ENCODE measurements at regions not wholly inside any gene's neighbourhood (a gene's known extent, or its start where the extent isn't known, plus 50 kb on each side); places are given as distances from the start of the nearest gene placed in this dataset.

DNA sequence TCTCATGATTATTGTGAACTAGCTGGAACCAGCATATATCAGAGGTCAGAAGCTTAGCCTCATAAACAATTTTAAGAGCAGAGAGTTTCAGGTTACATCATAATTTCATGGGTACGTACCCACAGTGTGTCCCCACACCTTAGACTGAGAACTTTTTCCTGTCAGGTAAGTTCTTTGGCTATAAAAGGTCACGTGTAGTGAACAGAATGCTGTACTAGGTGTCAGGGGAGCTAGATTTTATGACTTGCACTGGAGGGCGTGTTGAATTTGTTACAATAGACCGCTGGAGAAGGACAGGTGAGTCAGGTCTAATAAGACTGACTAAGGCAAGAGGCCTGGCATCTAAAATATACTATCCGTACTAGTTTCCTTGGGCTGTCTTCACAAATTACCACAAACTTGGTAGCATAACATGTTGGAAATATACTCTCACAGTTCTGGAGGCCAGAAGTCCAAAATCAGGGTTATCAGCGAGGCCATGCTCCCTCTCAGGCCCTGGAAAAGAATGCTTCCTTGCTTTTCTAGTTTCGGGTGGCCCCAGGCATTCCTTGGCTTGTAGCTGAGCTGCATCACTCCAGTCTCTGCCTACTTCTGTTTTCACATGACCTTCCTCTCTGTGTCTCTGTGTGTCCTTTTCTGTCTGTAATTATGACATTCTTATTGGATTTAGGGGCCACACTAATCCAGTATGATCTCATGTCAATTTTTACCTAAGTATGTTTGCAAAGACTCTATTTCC, 512.0 kb upstream of the NR3C2 start:
- Histone ChIP-seq H4K20me1 (ENCODE audit: control insufficient read depth, extremely low read depth, insufficient read depth, low read length) (no peaks in the 10 kb centered on the region), H3K4me3 (ENCODE audit: control insufficient read depth in 2 of 3, extremely low read depth in 1 of 3, insufficient read depth in 2 of 3, low read depth in 1 of 3, low read length in 3 of 3) (no peak overlapping the region), H3K9me3 (ENCODE audit: control insufficient read depth, low read depth, low read length) (no peaks in the 10 kb centered on the region), H3K4me1 (ENCODE audit: control insufficient read depth, extremely low read depth, insufficient read depth, low read length) (no peaks in the 10 kb centered on the region), H3K36me3 (ENCODE audit: control insufficient read depth in 2 of 2, extremely low read depth in 1 of 2, insufficient read depth in 2 of 2, low read length in 2 of 2) (no peaks in the 10 kb centered on the region), H3K9ac (ENCODE audit: control insufficient read depth, extremely low read depth, insufficient read depth, low read length) (no peak overlapping the region), H3K9me1 (ENCODE audit: control insufficient read depth, extremely low read depth, insufficient read depth, low read length) (no peaks in the 10 kb centered on the region), H2AFZ (ENCODE audit: control insufficient read depth, low read length) (no peak overlapping the region), H3K4me2 (ENCODE audit: control insufficient read depth, extremely low read depth, insufficient read depth, low read depth, low read length) (no peak overlapping the region), H3K79me2 (ENCODE audit: control insufficient read depth, insufficient read depth, low read length) (no peaks in the 10 kb centered on the region), H3K27me3 (ENCODE audit: control insufficient read depth, extremely low read depth, insufficient read depth, low read length) (no peaks in the 10 kb centered on the region), H3K27ac (ENCODE audit: control insufficient read depth, insufficient read depth, low read length) (no peak overlapping the region)
- no peak for DNase-seq (ENCODE audit: low read depth, low spot score)
- TF ChIP-seq EZH2 (IDR thresholded peaks at IDR 0.05; ENCODE audit: low read length) = no peak
- TF ChIP-seq CTCF (optimal IDR thresholded peaks at IDR 0.05 in 1 of 3, IDR thresholded peaks at IDR 0.05 in 1 of 3, conservative IDR thresholded peaks at IDR 0.05 in 1 of 3; ENCODE audit: extremely low read depth in 1 of 3, insufficient read depth in 2 of 3, low read length in 3 of 3) = no peak
- no peak for FAIRE-seq
- dilution Hi-C loops (cut with MboI; ENCODE audit: extremely low pct_ligation_motif_present, low sequenced_read_pairs) = no loop called here

DNA sequence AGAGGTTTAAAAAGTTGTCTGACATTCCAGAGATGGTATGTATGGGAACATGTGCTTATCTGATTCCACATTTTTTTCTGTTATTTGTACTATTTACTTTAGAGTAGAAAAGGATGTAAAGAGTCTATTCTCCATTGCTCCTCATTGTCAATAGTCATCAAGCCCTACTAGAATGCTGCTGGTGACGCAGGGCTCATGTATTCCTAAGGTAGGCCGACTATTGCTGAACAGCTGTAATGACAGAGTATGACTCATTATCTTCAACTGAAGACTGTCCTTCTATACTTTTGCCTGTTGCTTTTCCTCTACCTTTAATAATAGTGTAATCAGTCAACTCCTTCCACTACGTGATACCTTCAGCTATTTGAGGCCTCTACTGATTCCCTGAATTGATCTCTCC, 509.1 kb upstream of the NR3C2 start:
- DNase-seq (ENCODE audit: low read depth, low spot score) (no peak), FAIRE-seq (no peak)
- Histone ChIP-seq H4K20me1 (ENCODE audit: control insufficient read depth, extremely low read depth, insufficient read depth, low read length) (no peaks in the 10 kb centered on the region), H3K36me3 (ENCODE audit: control insufficient read depth in 2 of 2, extremely low read depth in 1 of 2, insufficient read depth in 2 of 2, low read length in 2 of 2) (no peaks in the 10 kb centered on the region), H3K9me1 (ENCODE audit: control insufficient read depth, extremely low read depth, insufficient read depth, low read length) (no peaks in the 10 kb centered on the region), H3K4me1 (ENCODE audit: control insufficient read depth, extremely low read depth, insufficient read depth, low read length) (no peaks in the 10 kb centered on the region), H3K27me3 (ENCODE audit: control insufficient read depth, extremely low read depth, insufficient read depth, low read length) (no peaks in the 10 kb centered on the region), H3K27ac (ENCODE audit: control insufficient read depth, insufficient read depth, low read length) (no peak overlapping the region), H2AFZ (ENCODE audit: control insufficient read depth, low read length) (no peak overlapping the region), H3K9ac (ENCODE audit: control insufficient read depth, extremely low read depth, insufficient read depth, low read length) (no peak overlapping the region), H3K79me2 (ENCODE audit: control insufficient read depth, insufficient read depth, low read length) (no peaks in the 10 kb centered on the region), H3K9me3 (ENCODE audit: control insufficient read depth, low read depth, low read length) (no peaks in the 10 kb centered on the region), H3K4me2 (ENCODE audit: control insufficient read depth, extremely low read depth, insufficient read depth, low read depth, low read length) (no peak overlapping the region), H3K4me3 (ENCODE audit: control insufficient read depth in 2 of 3, extremely low read depth in 1 of 3, insufficient read depth in 2 of 3, low read depth in 1 of 3, low read length in 3 of 3) (no peak overlapping the region)
- dilution Hi-C loops (cut with MboI; ENCODE audit: extremely low pct_ligation_motif_present, low sequenced_read_pairs) = no loop called here
- TF ChIP-seq CTCF (optimal IDR thresholded peaks at IDR 0.05 in 1 of 3, IDR thresholded peaks at IDR 0.05 in 1 of 3, conservative IDR thresholded peaks at IDR 0.05 in 1 of 3; ENCODE audit: extremely low read depth in 1 of 3, insufficient read depth in 2 of 3, low read length in 3 of 3) = no peak
- no peak for TF ChIP-seq EZH2 (IDR thresholded peaks at IDR 0.05; ENCODE audit: low read length)
